ENCODE measurements at regions not wholly inside any gene's neighbourhood (a gene's known extent, or its start where the extent isn't known, plus 50 kb on each side); places are given as distances from the start of the nearest gene placed in this dataset.

GRCh38 chr3:159832024-159832423 is 156.6 kb upstream of the IL12A start:
- TF ChIP-seq CTCF (IDR thresholded peaks at IDR 0.05) (no peak), POLR2A (IDR thresholded peaks at IDR 0.05) (no peak)

Measured in adrenal gland (tissue), 5 donors.